ENCODE measurements at regions not wholly inside any gene's neighbourhood (a gene's known extent, or its start where the extent isn't known, plus 50 kb on each side); places are given as distances from the start of the nearest gene placed in this dataset.
"Not testable (repeated sequence)": the region's sequence is repeated elsewhere in the genome, so short reads cannot be mapped to it uniquely, and the experiment has no call there.

DNA sequence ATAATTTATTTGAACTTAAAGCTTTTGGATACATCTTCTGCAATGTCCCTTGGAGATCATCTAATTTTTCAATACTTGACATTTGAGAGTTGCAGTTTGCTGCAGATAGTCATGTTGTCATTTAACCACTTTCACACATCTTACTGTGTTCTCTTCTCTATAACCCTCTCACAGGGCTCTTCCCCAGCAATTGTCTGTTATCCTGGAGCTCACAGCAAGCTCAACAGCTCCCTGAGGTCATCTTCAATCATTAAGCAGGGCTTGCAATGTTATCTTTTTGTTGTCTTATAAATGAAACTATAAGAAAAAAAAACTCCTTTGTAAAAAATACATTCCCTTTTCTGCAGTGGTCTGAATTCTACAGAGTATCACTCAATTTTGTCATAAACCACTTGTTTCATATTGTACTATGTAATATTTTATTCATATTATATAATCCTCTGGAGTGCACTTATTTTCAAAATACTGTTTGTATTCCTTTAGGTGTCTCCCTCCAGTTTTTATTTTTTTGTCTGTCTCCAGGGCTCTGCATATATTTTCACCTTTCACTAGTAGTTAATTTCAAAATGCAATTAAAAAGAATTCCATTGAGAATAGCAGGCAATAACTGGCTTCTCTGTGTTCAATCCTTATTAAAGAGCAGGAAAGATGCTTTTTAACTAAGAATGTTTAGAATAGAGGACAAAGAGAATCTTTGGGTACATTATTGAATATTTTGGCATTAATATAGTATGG lies 106.3 kb upstream of the ARSJ start:
- DNase-seq (ENCODE audit: low read depth in 3 of 3, low spot score in 2 of 3): no peak

DNA sequence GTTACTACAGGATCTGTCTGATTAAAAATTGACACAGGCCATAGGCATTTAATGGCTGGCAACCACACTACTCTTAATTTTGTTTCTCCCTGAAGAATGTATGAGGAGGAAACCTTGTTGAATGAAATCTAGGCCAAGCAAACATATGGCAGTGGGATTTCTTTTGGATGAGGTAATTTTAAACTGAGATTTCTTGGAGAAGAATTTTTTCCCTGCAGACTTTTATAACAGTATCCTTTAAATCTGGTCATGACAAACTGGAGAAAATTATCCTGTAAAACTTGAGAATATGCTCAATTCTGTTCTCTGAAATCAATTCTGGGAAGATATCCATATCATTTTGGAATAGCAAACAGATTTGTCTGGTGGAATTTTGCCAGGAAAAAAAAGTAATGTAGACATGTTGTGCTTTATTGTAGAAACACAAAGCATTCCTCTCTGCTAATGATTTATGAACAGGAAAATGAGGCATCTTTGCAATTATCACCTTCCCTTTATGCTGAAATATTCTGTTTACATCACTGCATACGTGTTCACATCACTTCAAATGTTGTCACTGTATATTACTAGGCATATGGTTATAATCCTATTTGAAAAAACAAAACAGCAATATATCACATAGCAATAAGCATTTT lies 108.3 kb upstream of the ARSJ start:
- no peak for DNase-seq (ENCODE audit: low read depth in 3 of 3, low spot score in 2 of 3)

DNA sequence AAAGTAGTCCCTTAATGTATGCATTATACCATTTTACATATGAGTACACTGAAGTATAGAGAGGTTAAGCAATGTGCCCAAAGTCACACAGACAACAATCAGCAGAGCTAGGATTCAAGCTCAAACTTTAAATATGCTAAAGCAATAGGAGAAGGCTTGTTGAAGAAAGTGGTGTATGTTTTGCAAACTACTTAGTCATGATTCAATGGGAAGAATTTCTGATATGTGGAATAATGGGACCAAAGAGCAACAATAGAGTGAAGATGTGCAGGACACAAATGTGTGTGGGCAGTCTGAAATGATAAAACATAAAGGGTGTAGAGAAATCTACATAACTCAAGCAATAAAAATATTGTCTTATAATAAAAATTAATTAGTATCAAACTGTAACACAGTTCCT lies 109.0 kb upstream of the ARSJ start:
- no peak for DNase-seq (ENCODE audit: low read depth in 3 of 3, low spot score in 2 of 3)

DNA sequence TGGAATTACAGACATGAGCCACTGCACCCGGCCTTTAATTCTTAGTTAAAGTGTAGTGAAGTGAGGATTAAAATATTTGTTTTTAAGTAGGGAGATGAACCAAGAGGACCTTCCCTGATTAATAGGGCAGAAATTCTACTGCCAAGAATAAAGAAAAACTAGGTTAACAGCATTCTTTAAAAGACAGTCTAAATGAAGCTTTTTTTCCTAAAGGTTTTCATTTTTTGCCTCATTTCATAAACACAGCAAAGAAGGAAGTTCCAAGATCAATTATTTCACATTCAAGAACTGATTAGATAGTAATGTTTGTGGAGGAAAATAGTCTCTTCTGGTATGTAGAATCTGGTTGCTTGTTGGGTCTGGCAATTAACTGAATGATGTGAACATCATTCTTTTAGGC lies 112.1 kb upstream of the ARSJ start:
- DNase-seq (ENCODE audit: low read depth in 3 of 3, low spot score in 2 of 3): no peak

DNA sequence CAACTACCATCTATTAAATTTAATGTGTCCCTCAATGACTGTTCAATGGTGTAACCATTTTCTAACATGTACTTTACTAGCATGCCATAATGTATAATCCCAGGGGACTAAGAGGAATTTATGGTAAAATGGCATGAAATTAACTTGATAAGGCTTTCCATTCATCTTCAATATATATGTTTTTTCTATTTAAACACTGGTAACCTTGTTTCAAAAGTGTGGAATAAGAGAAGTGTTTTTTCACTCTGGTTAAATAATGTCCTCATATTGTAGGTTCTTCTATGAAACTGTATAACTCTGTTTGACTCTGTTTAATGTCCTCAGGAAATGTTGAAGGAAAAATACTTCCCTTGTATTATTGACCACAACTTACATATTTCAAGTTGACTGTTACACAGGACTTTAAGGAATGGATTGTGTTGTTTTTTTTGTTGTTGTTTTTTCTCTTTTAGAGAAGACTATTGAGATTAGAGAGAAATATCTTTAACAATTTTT lies 113.8 kb upstream of the ARSJ start:
- no peak for DNase-seq (ENCODE audit: low read depth in 3 of 3, low spot score in 2 of 3)

DNA sequence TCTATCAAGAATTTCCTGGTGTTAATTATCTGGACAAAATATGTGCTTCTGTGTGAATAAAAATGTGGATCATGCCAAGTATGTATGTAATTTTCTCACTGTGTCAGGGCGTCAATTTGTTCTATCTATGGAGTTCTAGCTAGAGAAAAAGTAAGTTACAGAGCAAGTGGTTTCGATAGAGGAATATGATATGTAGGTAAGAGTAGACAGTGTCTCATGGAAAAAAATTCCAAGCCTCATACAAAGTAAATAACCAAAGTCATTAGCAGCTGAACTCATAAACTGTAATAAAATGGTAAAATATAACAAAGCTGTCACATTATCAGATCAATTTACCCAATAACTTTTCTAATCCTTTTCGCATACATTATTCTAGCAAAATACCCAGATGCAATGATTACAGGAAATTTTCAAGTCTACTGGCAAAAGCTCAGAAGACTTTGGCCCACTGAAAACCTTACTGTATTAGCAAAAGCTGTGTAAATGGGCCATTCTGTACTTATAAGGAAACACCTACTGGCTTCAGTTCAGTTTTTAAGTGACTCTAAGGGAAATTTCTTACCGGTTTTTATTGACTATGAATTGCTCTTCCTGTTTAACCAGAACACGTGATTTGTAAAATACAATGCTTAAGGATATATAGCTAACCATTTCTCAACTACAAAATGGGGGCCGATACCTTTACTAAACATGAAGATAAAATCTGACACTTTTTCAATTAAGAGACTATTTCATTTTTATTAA lies 121.0 kb upstream of the ARSJ start:
- no peak for DNase-seq (ENCODE audit: low read depth in 3 of 3, low spot score in 2 of 3)

DNA sequence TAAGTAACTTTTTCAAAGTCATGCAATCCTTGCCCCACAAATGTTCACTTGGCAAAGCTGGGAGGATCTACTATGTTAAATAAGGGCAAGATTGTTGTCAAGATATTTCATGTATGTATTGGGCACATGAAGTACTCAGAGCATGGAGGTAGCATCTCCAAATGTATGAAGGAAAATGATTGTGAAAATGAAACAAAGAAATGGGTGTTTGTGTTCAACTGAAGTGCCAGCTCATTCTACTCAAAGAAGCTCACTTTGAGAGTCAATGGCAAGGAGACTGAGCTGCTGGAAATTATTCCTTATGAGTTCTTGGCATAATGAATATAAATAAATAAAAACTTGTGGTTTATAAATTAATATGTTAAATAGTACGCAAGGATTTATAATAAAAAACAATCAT lies 124.5 kb upstream of the ARSJ start:
- DNase-seq (ENCODE audit: low read depth in 3 of 3, low spot score in 2 of 3): no peak

DNA sequence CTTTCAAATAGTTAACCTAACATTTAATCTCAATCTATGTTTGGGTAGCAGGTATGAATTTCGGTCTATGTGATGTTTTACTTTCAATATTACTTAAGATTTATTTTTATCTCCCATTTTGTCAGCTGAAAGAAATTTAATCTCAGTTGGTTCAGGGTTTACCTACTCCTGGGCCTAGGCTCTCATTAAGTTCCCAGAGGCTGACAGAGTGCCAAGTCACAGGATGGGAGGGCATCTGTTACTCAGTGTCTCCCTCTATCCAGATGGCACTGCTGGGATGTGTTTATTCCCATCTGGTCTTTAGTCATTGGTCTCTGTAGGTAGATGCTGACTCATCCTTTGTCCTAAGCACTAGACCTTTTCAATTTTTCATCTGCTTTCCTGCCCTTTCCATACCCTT lies 129.4 kb upstream of the ARSJ start:
- no peak for DNase-seq (ENCODE audit: low read depth in 3 of 3, low spot score in 2 of 3)

DNA sequence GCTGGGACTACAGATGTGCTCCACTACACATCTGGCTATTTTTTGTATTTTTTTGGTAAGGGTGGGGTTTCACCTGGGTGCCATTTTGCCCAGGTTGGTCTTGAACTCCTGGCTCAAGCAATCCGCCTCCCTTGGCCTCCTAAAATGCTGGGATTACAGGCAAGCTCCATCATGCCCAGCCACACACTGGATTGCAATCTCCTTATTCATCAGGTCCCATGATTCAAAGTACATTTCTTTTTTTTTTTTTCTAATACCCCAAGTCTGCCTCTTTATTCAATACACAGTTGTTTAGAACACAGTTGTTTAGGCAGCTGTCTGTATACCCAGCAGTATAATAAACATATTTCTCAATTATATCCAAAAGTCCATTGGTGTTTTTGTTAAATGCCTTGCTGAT lies 130.3 kb upstream of the ARSJ start:
- no peak for DNase-seq (ENCODE audit: low read depth in 3 of 3, low spot score in 2 of 3)

DNA sequence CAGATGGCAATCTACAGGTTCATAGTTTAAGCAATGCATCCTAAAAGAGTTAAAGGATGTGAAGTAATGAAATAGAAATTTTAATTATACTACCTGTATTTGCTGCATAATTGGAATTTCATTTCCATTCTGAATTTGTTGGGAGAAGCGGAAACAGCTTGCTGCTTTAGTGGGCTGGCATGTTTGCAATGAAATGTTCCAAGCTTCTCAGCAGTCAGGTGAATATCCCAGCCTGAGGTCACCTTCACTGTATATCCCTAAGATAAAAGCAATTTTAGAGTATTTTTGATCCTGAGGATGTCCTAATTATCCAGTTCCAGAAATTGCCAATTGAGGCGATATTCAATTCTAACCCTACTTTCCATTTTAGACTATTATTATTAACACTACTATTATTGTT lies 136.1 kb upstream of the ARSJ start:
- no peak for DNase-seq (ENCODE audit: low read depth in 3 of 3, low spot score in 2 of 3)

DNA sequence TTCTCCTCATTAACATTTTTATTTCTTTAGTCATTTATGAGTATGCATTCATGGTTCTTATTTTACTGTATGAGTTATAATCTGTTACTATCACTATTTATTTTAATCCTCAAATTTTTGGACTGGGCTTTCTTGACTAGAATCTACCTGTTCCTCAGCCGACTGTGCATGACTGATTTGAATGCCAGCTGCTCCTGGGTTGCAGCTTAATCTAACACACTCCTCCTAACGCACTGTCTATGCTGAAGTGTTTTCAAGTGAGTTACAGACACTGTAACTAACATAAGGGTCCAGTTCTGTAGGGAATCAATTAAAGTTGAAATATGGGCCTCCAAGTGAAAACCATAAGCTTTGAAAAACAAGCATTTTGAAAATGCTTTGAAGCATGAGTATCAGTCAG lies 137.4 kb upstream of the ARSJ start:
- no peak for DNase-seq (ENCODE audit: low read depth in 3 of 3, low spot score in 2 of 3)

DNA sequence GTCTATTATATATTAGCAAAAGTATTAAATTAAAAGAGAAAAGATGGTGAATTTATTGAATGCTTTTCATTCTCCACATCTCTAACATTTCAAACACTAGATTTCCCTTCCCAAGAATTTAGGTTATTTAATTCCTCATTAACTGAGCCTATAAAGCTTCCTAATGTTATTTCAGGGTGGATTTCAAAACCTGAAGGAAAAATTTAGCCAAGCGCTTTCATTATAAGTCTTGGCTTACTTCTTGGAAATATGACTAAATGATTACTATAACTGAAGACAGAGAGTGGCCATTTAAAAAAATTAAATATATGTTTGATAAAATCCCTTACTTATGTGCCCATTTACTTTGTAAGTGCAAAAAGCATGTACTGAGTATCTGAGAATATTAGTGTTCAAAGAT lies 141.8 kb upstream of the ARSJ start:
- DNase-seq (ENCODE audit: low read depth in 3 of 3, low spot score in 2 of 3): no peak

DNA sequence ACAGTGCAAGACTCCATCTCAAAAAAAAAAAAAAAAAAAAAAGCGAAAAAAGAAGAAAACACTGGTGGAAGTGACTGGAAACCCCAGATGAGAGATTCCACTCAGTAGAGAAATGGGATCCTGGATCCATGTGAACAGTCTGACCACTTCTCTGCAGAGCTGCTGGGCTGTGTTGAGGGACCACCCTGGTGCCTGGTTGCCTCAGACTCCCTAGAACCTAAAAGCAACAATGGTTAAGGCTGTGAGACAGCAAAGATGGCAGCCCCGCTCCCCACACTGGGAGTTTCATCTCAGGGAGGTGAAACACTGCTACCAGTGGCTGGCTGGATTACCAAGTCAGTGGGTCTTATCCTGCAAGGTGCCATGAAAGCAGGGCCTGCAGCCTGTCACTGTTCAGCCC lies 152.8 kb upstream of the ARSJ start:
- no peak for DNase-seq (ENCODE audit: low read depth in 3 of 3, low spot score in 2 of 3)

DNA sequence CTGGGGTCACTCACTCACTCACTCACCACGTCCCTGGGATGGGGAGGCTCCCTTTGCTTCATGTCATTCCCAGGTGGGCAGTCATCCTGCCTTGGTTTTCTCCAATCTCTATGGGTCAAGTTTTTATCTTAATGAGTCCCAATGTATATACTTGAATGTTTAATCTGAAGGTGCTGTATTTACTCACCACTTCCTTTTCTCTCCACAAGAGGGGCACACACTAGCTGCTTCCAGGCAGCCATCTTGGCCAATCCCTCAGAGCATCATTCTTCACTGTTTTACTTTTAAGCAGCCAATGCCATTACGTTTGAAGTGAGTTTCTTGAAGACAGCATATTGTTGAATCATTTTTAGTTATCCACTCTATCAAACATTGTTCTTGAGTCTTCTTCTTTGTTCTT lies 153.4 kb upstream of the ARSJ start:
- DNase-seq (ENCODE audit: low read depth in 3 of 3, low spot score in 2 of 3): no peak

DNA sequence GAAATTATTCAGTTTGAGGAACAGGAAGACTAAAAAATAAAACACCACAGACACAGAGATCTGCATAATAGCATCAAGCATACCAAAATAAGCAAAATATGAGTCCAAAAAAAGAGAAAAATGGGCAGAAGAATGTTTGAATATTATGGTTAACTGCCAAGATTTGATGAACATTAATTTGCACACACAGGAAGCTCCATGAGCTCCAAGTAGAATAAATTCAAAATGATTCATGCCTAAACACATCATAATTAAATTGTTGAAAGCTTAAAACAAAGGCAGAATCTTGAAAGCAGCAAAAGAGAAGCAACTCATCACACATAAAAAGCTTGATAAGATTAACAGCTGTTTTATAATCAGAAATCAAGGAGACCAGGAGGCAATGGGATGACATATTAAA lies 156.6 kb upstream of the ARSJ start:
- DNase-seq (ENCODE audit: low read depth in 3 of 3, low spot score in 2 of 3): peak in 1 of 3 donors; percentile 5

DNA sequence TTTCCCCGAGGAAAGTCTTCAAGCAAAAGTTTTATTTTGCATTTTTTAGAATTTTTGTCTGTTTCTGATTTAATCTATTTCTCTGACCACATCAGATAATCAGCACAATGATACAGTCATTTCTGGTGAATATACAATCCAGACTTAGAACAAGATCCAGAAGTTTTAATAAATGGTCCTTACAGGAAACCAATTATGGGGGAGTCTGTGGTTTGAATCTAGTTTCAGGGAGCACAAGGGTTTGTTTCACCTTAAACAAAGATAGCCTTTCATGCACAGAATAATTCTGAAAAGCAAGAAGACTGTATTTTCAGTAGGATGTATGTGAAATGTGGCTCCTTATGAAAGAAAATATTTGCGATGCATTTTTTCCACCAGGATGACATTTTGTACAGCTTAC lies 158.5 kb upstream of the ARSJ start:
- no peak for DNase-seq (ENCODE audit: low read depth in 3 of 3, low spot score in 2 of 3)

DNA sequence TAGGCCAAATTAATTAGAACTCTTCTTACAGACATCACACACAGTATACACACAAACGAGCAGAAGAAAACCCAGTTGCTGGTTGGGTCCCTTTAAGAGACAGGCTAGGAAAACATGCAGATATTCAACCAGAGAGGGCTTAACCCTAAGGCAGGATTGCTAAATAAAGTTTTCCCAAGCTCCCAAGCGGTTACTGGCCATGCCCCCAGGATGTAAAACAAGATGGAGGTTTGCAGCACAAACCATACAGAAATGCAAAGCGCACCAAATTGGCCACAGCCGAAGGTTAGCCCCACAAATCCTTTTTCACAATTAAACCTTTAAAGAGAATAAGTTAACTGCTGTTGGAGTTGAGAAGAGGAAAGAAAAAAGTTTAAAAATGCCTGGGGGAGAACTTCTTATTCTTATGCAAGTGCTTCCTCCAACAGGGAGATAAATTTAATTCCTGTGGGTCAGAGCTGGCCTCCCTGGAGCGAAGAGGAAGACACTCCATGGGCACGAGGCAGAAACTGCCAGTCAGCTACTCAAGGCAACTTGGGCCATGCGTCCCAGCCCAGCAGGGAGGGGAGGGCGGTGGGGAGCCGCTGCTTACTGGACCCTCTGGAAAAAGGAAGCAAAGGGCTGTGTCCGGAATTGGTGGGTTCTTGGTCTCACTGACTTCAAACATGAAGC lies 167.6 kb upstream of the ARSJ start:
- DNase-seq (ENCODE audit: low read depth in 3 of 3, low spot score in 2 of 3): no peak

DNA sequence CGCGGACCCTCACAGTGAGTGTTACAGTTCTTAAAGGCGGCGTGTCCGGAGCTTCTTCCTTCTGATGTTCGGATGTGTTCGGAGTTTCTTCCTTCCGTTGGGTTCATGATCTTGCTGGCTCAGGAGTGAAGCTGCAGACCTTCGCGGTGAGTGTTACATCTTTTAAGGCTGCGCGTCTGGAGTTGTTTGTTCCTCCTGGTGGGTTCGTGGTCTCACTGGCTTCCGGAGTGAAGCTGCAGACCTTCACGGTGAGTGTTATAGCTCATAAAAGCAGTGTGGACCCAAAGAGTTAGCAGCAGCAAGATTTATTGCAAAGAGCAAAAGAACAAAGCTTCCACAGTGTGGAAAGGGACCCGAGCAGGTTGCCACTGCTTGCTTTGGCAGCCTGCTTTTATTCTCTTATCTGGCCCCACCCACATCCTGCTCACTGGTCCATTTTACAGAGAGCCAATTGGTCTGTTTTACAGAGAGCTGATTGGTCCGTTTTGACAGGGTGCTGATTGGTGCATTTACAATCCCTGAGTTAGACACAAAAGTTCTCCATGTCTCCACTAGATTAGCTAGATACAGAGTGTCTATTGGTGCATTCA lies 168.3 kb upstream of the ARSJ start:
- not testable (repeated sequence) for DNase-seq (ENCODE audit: low read depth in 3 of 3, low spot score in 2 of 3)

DNA sequence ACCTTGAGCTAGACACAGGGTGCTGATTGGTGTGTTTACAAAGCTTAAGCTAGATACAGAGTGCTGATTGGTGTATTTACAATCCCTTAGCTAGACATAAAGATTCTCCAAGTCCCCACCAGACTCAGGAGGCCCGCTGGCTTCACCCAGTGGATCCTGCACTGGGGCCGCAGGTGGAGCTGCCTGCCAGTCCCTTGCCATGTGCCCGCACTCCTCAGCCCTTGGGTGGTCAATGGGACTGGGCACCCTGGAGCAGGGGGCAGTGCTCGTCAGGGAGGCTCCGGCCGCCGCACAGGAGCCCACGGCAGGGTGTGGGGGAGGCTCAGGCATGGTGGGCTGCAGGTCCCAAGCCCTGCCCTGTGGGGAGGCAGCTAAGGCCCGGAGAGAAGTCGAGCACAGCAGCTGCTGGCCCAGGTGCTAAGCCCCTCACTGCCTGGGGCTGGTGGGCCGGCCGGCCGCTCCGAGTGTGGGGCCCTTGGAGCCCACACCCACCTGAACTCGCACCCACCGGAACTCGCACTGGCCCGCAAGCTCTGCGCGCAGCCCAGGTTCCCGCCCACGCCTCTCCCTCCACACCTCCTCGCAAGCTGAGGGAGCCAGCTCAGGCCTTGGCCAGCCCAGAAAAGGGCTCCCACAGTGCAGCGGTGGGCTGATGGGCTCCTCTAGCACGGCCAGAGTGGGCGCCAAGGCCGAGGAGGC lies 169.1 kb upstream of the ARSJ start:
- DNase-seq (ENCODE audit: low read depth in 3 of 3, low spot score in 2 of 3): not testable (repeated sequence)

DNA sequence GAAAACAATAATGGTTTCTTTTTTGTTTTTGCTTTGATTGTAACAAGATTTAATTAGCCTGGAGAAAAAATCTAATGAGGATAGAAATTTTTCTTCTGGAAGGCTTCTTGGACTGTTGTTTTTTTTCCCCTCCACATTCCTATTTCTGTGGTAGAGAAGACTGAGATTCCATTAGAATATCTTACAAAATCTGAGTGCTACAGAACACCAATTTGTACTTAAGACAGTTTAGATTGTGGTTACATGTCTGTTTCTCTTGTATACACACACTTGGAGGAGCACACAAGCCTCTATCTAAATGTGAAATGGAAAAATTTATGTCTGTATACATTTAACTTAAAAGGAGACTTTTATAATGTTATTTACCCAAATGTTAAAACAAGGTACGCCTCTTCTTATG lies 176.9 kb upstream of the ARSJ start:
- DNase-seq (ENCODE audit: low read depth in 3 of 3, low spot score in 2 of 3): no peak

Measured in right renal cortex interstitium (tissue), 3 donors.